Pancreas (tissue), 10 donors: ENCODE measurements at regions not wholly inside any gene's neighbourhood (a gene's known extent, or its start where the extent isn't known, plus 50 kb on each side); places are given as distances from the start of the nearest gene placed in this dataset.

Experiments used
- ATAC-seq, 4 donors: fragments of 200-7000 bp; cut with Tn5 transposase; one replicate each; pipeline versions ENCODE4 v1.8.0 to v1.9.1; 2020; ENCODE audit warnings: mild to moderate bottlenecking in 4 of 4, moderate library complexity in 4 of 4
- DNase-seq, 6 donors: peaks; one replicate each; pipeline ENCODE4 v3.0.0-alpha.2; 2020
- FAIRE-seq: peaks from 2 replicates; lab custom pipeline; 2012; peaks lifted over from hg19 to GRCh38; lab: Jason Lieb, UNC
- H3K27ac ChIP-seq, 4 donors: fragments of 200-600 bp; sonication (generic); 1 replicate in 3 of 4; 2 replicates in 1 of 4; pipeline versions ENCODE4 v1.5.0 to v1.8.0; 2020
- H3K27me3 ChIP-seq, 4 donors: fragments of 200-600 bp; one replicate each; pipeline ENCODE4 v1.8.0; 2021
- H3K36me3 ChIP-seq, 3 donors: fragments of 200-600 bp; sonication (generic) in 1 of 3; one replicate each; pipeline versions ENCODE4 v1.5.0 to v1.8.0; 2020 to 2021
- H3K4me1 ChIP-seq, 3 donors: fragments of 200-600 bp; one replicate each; pipeline ENCODE4 v1.8.0; 2021
- H3K4me3 ChIP-seq, 4 donors: fragments of 200-600 bp; sonication (generic) in 2 of 4; one replicate each; pipeline versions ENCODE4 v1.5.0 to v1.8.0; 2020 to 2021
- H3K9me3 ChIP-seq, 4 donors: fragments of 200-600 bp; one replicate each; pipeline ENCODE4 v1.8.0; 2021
- WGBS, 2 donors: extraction: QIAGEN DNeasy Blood & Tissue Kit; methylation state at CpG; one replicate each; pipeline ENCODE4 v1.1.7; 2013; 5-methylcytosine and 5-hydroxymethylcytosine counted together
- intact Hi-C, 3 donors: fragments of 100-400 bp; cut with DNase I; formaldehyde crosslinking; loops; one replicate each; pipeline versions ENCODE4 v1.11.1 to v1.14.2; 2022
- TF ChIP-seq, protein P1 (sequence below), 4 donors: fragments of 200-600 bp; sonication (generic) in 3 of 4; IDR thresholded peaks; one replicate each; pipeline versions ENCODE4 v1.5.0 to v1.8.0; 2021; ENCODE audit warnings: antibody characterized with exemption in 4 of 4
- donor health status: healthy with polysubstance abuse.
- donor health status: DM: no; HTN: no; CAD: no; lungs with moderate emphysema.
- donor health status: DM: no; HTN: no; CAD: no.
- donor health status: control.
- donor health status: control.
- donor health status: Bipolar disorder and iron deficiency.
- donor health status: DM: yes; HTN: yes; CAD: no.
- donor health status: DM: no; HTN: no; CAD: no.
- donor health status: DM: no; HTN: no; CAD: no.
- donor health status: DM: yes; HTN: yes; CAD: no.

DNA sequence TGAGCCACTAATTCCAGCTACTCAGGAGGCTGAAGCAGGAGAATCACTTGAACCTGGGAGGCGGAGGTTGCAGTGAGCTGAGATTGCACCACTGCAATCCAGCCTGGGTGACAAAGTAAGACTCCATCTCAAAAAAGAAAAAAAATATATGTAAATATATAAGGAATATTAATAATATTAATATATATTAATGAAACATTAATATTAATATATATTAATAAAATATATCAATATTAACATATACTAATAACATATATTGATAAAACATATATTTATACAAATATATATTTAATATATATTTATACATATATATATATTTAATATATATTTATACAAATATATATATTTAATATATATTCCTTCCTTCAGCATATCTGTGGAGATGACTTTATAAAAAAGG, 338.0 kb downstream of the NPIPA8 start:
- TF ChIP-seq, protein P1, sequence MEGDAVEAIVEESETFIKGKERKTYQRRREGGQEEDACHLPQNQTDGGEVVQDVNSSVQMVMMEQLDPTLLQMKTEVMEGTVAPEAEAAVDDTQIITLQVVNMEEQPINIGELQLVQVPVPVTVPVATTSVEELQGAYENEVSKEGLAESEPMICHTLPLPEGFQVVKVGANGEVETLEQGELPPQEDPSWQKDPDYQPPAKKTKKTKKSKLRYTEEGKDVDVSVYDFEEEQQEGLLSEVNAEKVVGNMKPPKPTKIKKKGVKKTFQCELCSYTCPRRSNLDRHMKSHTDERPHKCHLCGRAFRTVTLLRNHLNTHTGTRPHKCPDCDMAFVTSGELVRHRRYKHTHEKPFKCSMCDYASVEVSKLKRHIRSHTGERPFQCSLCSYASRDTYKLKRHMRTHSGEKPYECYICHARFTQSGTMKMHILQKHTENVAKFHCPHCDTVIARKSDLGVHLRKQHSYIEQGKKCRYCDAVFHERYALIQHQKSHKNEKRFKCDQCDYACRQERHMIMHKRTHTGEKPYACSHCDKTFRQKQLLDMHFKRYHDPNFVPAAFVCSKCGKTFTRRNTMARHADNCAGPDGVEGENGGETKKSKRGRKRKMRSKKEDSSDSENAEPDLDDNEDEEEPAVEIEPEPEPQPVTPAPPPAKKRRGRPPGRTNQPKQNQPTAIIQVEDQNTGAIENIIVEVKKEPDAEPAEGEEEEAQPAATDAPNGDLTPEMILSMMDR (IDR thresholded peaks at IDR 0.05) = no peak
- Histone ChIP-seq H3K4me1 (no peaks in the 10 kb centered on the region), H3K4me3 (no peak overlapping the region), H3K27me3 (peaks cover 0 to 4% (median 0%) of the 10 kb centered on the region in 4 donors), H3K27ac (no peak overlapping the region), H3K9me3 (no peaks in the 10 kb centered on the region), H3K36me3 (no peaks in the 10 kb centered on the region)
- FAIRE-seq = peak; percentile 89
- ATAC-seq = no peak
- 91 to 95% methylated on average over 1 of the region's 1 CpG for WGBS, 2 donors
- no peak for DNase-seq
- intact Hi-C loops = no loop called here

DNA sequence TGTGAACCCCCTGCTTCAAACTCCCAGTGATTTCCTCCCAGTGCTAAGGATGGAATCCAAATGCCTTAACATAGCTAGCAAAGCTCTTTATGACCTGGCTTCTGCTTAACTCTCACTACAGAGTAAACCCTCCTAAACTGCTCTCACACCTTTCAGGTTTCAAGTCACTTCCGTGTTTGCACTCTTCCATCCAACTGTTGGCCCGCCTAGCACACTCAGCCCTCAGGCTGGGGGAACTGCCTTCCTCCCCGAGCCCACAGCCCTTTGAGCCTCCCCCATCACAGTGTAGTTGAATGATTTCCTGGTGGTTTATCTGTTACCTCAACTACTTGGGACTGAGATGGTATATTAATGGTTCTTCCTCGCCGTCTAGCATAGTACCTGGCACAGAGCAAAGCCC, 342.5 kb downstream of the NPIPA8 start:
- intact Hi-C loops = no loop called here
- TF ChIP-seq, protein P1 (IDR thresholded peaks at IDR 0.05) = no peak
- FAIRE-seq (no peak), DNase-seq (no peak), ATAC-seq (no peak)
- Histone ChIP-seq H3K27ac (no peak overlapping the region), H3K4me1 (no peaks in the 10 kb centered on the region), H3K9me3 (no peaks in the 10 kb centered on the region), H3K4me3 (no peak overlapping the region), H3K36me3 (no peaks in the 10 kb centered on the region), H3K27me3 (peaks cover 0 to 6% (median 0%) of the 10 kb centered on the region in 4 donors)
- WGBS, 2 donors = 25 to 40% methylated on average over 5 of the region's 5 CpGs

DNA sequence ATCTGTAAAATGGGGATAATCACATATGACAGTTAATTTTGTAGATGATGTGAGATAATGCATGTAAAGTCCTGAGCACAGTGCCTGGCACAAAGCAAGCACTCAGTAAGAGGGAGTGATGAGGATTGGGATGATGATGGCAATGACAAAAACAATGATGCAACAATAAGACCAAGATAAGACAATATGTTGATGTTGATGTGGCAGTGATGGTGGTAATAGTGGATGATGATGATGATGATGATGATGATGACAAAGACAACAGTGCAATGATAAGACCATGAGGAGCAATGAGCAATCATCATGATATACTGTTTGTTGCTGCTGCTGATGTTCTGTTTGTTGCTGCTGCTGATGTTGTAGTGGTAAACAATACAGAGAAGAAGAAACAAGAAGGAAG, 344.1 kb downstream of the NPIPA8 start:
- Histone ChIP-seq H3K27me3 (peaks cover 0 to 6% (median 0%) of the 10 kb centered on the region in 4 donors), H3K27ac (no peak overlapping the region), H3K4me1 (no peaks in the 10 kb centered on the region), H3K4me3 (no peak overlapping the region), H3K36me3 (no peaks in the 10 kb centered on the region), H3K9me3 (no peaks in the 10 kb centered on the region)
- intact Hi-C loops = no loop called here
- DNase-seq (no peak), FAIRE-seq (no peak), ATAC-seq (no peak)
- TF ChIP-seq, protein P1 (IDR thresholded peaks at IDR 0.05) = no peak

DNA sequence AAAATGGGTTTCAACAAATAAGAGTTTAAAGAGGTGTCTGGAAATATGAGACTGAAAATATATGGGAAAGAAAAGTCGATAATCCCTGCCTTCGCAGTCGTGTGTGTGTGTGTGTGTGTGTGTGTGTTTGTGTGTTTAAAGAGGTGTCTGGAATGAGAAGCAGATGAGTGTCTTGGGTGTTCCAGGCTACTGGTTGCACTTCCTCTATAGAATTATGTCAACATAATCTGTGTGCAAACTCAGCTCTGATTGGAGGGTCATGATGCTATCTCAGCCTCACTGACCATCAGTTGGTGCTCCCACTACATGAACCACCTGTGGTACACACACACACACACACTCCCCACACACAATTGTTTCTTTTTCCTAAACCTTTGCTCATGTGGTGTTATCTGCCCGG, 347.3 kb downstream of the NPIPA8 start:
- intact Hi-C loops = no loop called here
- 48 to 57% methylated on average over 4 of the region's 4 CpGs for WGBS, 2 donors
- Histone ChIP-seq H3K4me3 (no peak overlapping the region), H3K36me3 (no peaks in the 10 kb centered on the region), H3K27ac (no peak overlapping the region), H3K9me3 (no peaks in the 10 kb centered on the region), H3K27me3 (peaks cover 0 to 13% (median 0%) of the 10 kb centered on the region in 4 donors), H3K4me1 (no peaks in the 10 kb centered on the region)
- FAIRE-seq (no peak), DNase-seq (no peak), ATAC-seq (no peak)
- TF ChIP-seq, protein P1 (IDR thresholded peaks at IDR 0.05) = no peak

DNA sequence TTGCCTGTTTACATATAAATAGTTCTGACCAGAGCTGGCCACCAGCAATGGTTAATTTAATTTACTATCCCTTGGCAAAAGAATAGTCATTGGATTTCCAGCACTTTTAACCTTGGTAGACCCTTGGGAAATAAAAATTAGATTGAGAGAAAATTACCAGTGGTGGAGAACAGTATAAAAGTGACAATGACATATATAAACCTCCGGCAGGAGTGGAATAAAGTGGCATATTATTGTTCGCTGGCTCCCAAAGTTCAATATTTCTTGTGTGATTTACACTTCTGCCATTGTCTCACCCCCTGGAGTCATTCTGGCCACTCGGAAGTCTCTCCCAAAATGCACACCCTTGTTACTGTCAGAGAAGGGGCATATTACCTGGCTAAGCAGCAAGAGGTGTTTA, 347.7 kb downstream of the NPIPA8 start:
- DNase-seq (no peak), FAIRE-seq (no peak), ATAC-seq (no peak)
- no peak overlapping the region for H3K4me3 ChIP-seq
- H3K36me3 ChIP-seq = no peaks in the 10 kb centered on the region
- H3K9me3 ChIP-seq = no peaks in the 10 kb centered on the region
- no peaks in the 10 kb centered on the region for H3K4me1 ChIP-seq
- peaks cover 0 to 11% (median 0%) of the 10 kb centered on the region in 4 donors for H3K27me3 ChIP-seq
- TF ChIP-seq, protein P1 (IDR thresholded peaks at IDR 0.05) = no peak
- WGBS, 2 donors = 57 to 70% methylated on average over 3 of the region's 3 CpGs
- intact Hi-C loops = no loop called here
- H3K27ac ChIP-seq = no peak overlapping the region
